Fibroblast of lung (primary cell): ENCODE measurements at regions not wholly inside any gene's neighbourhood (a gene's known extent, or its start where the extent isn't known, plus 50 kb on each side); places are given as distances from the start of the nearest gene placed in this dataset.

Source experiments
- DNase-seq, 2 donors: peaks; one replicate each; pipeline versions ENCODE4 v3.0.0 to v3.0.0-alpha.2; 2010; ENCODE audit warnings: low read depth in 2 of 2
- H2AFZ ChIP-seq: 2 replicates; pipeline ENCODE4 v1.5.1; 2012; ENCODE audit warnings: low read length, control low read depth, inconsistent platforms
- H3K27ac ChIP-seq: 2 replicates; pipeline ENCODE4 v1.5.1; 2011; ENCODE audit warnings: low read length, control low read depth; ENCODE audit not compliant: insufficient read depth
- H3K27me3 ChIP-seq: 2 replicates; pipeline ENCODE4 v1.5.1; 2011; ENCODE audit warnings: mild to moderate bottlenecking, low read length; ENCODE audit not compliant: control insufficient read depth, insufficient read depth
- H3K36me3 ChIP-seq: 2 replicates; pipeline ENCODE4 v1.5.1; 2011; ENCODE audit warnings: low read length; ENCODE audit not compliant: control insufficient read depth, insufficient read depth
- H3K4me1 ChIP-seq: 2 replicates; pipeline ENCODE4 v1.5.1; 2011; ENCODE audit warnings: low read length; ENCODE audit not compliant: control insufficient read depth, insufficient read depth; ENCODE audit errors: extremely low read depth
- H3K4me2 ChIP-seq: 2 replicates; pipeline ENCODE4 v1.5.1; 2011; ENCODE audit warnings: low read length, control low read depth; ENCODE audit not compliant: insufficient read depth; ENCODE audit errors: extremely low read depth
- H3K4me3 ChIP-seq, 4 experiments: fragments of 200-600 bp in 1 of 4; sonication (generic) in 1 of 4; replicated peaks in 1 of 4; 2 replicates each; pipeline ENCODE4 v1.5.1; 2011 to 2016; ENCODE audit warnings: low read length in 4 of 4, low read depth in 3 of 4, mild to moderate bottlenecking in 3 of 4, control low read depth in 2 of 4, inconsistent platforms in 1 of 4, mixed read lengths in 1 of 4; ENCODE audit not compliant: insufficient read depth in 1 of 4; ENCODE audit errors: control extremely low read depth in 1 of 4
- H3K79me2 ChIP-seq: 2 replicates; pipeline ENCODE4 v1.5.1; 2012; ENCODE audit warnings: mild to moderate bottlenecking, low read length, inconsistent platforms; ENCODE audit not compliant: control insufficient read depth, insufficient read depth
- H3K9ac ChIP-seq: 2 replicates; pipeline ENCODE4 v1.5.1; 2011; ENCODE audit warnings: mild to moderate bottlenecking, low read length, control low read depth; ENCODE audit not compliant: insufficient read depth
- H3K9me3 ChIP-seq: 2 replicates; pipeline ENCODE4 v1.5.1; 2012; ENCODE audit warnings: low read depth, low read length; ENCODE audit not compliant: control insufficient read depth, insufficient read depth
- H4K20me1 ChIP-seq: 2 replicates; pipeline ENCODE4 v1.5.1; 2011; ENCODE audit warnings: low read length; ENCODE audit not compliant: control insufficient read depth, insufficient read depth; ENCODE audit errors: extremely low read depth
- EZH2 ChIP-seq: IDR thresholded peaks from 2 replicates; pipeline ENCODE4 v1.5.1; 2012; ENCODE audit warnings: low read length, control low read depth, mild to moderate bottlenecking; ENCODE audit errors: missing control alignments
- TF ChIP-seq, protein P1 (sequence below), 2 donors: IDR thresholded peaks in 1 of 2; conservative IDR thresholded peaks in 1 of 2; 1 replicate in 1 of 2; 2 replicates in 1 of 2; pipeline ENCODE4 v1.5.1; 2011 to 2012; ENCODE audit warnings: low read length in 2 of 2, control low read depth in 1 of 2, inconsistent platforms in 1 of 2, low read depth in 1 of 2, mild to moderate bottlenecking in 1 of 2

DNA sequence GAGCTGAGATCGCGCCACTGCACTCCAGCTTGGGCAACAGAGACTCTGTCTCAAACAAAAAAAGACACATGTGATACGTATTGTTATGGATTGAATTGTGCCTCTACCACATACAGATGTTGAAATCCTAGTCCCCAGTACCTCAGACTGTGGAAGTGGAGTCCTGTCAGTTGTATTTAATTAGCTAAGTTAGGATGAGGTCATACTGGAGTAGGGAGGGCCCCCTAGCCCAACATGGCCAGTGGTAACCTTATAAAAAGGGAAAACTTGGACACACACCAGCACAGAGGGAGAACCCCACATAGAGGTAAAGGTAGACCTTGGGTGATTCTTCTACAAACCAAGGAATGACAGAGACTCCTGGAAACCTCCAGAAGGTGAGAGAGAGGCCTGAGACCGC is 119.8 kb downstream of the GADD45G start:
- no peak for DNase-seq
- Histone ChIP-seq H3K36me3 (no peaks in the 10 kb centered on the region), H3K27ac (no peak overlapping the region), H3K9me3 (no peaks in the 10 kb centered on the region), H3K4me2 (no peak overlapping the region), H3K4me3 (no peak overlapping the region), H4K20me1 (no peaks in the 10 kb centered on the region), H2AFZ (no peak overlapping the region), H3K9ac (no peak overlapping the region), H3K27me3 (no peaks in the 10 kb centered on the region), H3K79me2 (no peaks in the 10 kb centered on the region), H3K4me1 (no peaks in the 10 kb centered on the region)
- TF ChIP-seq EZH2: no peak
- TF ChIP-seq, protein P1, sequence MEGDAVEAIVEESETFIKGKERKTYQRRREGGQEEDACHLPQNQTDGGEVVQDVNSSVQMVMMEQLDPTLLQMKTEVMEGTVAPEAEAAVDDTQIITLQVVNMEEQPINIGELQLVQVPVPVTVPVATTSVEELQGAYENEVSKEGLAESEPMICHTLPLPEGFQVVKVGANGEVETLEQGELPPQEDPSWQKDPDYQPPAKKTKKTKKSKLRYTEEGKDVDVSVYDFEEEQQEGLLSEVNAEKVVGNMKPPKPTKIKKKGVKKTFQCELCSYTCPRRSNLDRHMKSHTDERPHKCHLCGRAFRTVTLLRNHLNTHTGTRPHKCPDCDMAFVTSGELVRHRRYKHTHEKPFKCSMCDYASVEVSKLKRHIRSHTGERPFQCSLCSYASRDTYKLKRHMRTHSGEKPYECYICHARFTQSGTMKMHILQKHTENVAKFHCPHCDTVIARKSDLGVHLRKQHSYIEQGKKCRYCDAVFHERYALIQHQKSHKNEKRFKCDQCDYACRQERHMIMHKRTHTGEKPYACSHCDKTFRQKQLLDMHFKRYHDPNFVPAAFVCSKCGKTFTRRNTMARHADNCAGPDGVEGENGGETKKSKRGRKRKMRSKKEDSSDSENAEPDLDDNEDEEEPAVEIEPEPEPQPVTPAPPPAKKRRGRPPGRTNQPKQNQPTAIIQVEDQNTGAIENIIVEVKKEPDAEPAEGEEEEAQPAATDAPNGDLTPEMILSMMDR (conservative IDR thresholded peaks at IDR 0.05 in 1 of 2, IDR thresholded peaks at IDR 0.05 in 1 of 2; ENCODE audit: low read depth in 1 of 2, low read length in 2 of 2): no peak

DNA sequence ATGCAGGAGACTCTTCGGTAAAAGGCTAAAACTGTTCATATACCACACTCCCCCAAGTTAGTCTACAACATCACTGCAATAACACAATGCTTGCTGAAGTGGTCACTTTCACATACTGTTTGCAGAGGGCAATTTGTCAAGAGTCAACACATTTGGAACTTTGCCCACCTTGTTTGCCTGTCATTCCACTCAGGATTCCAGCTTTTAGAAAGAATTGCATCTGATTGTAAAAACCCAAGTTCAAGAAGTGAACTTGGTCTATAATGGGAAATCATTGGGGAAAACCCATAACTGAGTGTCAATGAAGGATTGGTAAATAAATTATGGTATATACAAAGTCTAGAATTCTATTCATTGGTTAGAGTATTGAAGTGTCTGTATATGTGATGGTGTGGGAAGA is 120.5 kb downstream of the GADD45G start:
- TF ChIP-seq EZH2: no peak

DNA sequence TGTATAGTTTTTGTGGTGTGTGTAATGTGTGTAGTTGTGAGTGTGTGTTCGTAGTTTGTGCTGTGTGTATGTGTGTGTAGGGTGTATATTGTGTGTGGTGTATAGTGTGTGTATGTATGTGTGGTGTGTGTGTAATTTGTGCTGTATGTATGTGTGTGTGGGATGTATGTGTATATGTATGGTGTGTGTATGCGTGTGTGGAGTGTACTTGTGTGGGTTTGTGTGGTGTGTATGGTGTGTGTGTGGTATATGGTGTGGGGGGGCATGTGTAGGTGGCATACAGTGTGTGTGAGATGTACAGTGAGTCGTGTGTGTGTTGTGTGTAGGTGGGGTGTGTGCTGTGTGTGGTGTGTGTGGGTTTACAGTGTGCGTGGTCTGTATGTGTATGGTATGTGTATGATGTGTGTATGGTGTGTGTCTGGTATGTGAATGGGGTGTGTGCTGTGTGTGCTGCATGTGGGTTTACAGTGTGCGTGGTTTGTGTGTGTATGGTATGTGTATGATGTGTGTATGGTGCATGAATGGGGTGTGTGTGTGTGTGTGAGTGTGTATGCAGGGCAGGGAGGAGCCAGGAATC is 125.2 kb downstream of the GADD45G start:
- H3K4me1 ChIP-seq: no peaks in the 10 kb centered on the region
- no peaks in the 10 kb centered on the region for H3K36me3 ChIP-seq
- TF ChIP-seq, protein P1 (conservative IDR thresholded peaks at IDR 0.05 in 1 of 2, IDR thresholded peaks at IDR 0.05 in 1 of 2; ENCODE audit: low read depth in 1 of 2, low read length in 2 of 2): no peak
- no peak for TF ChIP-seq EZH2
- no peak overlapping the region for H3K9ac ChIP-seq
- no peak overlapping the region for H3K4me3 ChIP-seq
- H3K4me2 ChIP-seq: no peak overlapping the region
- no peak overlapping the region for H3K27ac ChIP-seq
- no peaks in the 10 kb centered on the region for H3K9me3 ChIP-seq
- no peaks in the 10 kb centered on the region for H3K27me3 ChIP-seq
- H2AFZ ChIP-seq: no peak overlapping the region
- no peak for DNase-seq
- no peaks in the 10 kb centered on the region for H4K20me1 ChIP-seq
- no peaks in the 10 kb centered on the region for H3K79me2 ChIP-seq

More for the DNA sequence above, 120.5 kb downstream of the GADD45G start:
- no peaks in the 10 kb centered on the region for H3K36me3 ChIP-seq
- no peaks in the 10 kb centered on the region for H3K4me1 ChIP-seq
- no peaks in the 10 kb centered on the region for H3K9me3 ChIP-seq
- H3K27me3 ChIP-seq: no peaks in the 10 kb centered on the region
- no peak for DNase-seq
- no peak overlapping the region for H3K9ac ChIP-seq
- H3K4me2 ChIP-seq: no peak overlapping the region
- no peaks in the 10 kb centered on the region for H3K79me2 ChIP-seq
- H4K20me1 ChIP-seq: no peaks in the 10 kb centered on the region
- H3K27ac ChIP-seq: no peak overlapping the region
- no peak overlapping the region for H3K4me3 ChIP-seq
- H2AFZ ChIP-seq: no peak overlapping the region
